Myocyte (in vitro differentiated cells): ENCODE measurements at regions not wholly inside any gene's neighbourhood (a gene's known extent, or its start where the extent isn't known, plus 50 kb on each side); places are given as distances from the start of the nearest gene placed in this dataset.
"Not testable (repeated sequence)": the region's sequence is repeated elsewhere in the genome, so short reads cannot be mapped to it uniquely, and the experiment has no call there.

ENCODE experiments used
- DNase-seq: peaks from one replicate; pipeline ENCODE4 v3.0.0-alpha.2; 2012; ENCODE audit warnings: low read depth

DNA sequence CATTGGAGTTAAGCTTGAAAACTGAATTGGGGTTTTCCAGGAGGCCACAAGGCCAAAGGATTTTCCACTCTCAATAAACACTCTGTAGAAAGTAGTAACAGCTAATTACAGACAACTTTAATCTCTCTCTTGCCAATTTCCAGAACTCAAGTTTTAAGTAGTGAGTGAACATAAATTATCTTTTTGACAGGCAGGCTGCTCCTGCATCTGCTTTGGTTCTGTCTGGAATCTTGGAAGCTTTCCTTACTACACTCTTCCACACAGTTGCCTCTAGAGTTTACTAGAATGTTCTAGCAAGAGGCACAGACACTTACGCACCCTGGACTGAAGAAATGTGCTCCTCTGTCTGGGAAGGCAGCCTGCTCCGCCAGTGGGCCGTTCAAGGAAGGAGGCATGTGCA lies 90.5 kb upstream of the WAC start:
- DNase-seq, result no peak

DNA sequence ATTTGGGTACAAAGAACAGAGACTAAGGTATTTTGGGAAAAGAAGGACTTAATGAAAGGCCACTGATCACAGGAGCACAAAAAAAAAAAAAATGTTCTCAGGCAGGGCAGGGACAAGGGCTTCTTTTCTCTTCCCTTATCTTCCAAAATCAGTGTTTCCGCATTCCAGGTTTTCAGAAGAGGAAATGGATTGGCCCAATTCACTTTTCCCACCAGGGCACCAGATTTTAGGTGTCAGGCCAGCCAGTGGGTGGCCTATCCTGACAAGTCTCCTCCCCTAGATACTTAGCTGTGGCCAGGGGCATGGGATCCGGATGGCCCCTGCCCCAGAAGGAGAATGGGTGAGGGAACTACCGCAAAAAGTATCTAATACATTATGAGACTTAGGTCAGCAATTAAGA lies 88.9 kb upstream of the WAC start:
- no peak for DNase-seq

DNA sequence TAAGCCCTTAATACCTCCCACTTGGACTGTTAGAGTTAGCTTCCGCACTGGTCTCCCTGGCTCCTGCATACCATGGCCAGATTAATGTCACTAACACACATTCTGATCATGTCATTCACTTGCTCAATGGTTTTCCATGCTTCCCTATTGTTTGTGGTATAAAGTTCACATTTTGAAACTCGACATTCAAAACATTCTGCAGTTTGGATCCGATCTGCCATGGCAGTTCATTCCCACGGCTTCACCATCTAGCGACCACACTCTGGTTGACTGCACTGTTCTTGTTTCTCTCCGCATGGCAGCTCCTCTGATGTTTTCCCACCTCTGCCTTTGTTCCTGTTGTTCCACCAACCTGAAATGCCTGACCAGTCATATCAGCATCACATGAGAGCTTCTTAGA lies 87.4 kb upstream of the WAC start:
- DNase-seq, result no peak

DNA sequence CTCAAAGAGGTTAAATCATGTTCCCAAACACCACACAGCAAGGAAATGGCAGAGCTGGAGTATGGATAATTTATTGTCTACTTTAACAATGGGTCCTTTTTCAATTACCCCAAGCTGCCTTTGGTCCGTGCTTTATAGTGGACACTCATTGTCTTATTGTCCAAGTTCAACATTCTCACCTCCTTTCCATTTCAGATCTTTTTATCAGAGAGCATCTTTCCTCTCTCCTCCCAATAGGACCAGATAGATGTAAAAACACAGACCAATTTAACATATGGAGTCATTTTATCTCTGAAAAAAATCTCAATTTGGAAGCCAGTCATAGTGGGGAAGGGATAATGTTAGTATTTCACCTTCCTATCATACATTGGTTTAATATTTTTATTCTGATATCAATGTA lies 83.5 kb upstream of the WAC start:
- no peak for DNase-seq

DNA sequence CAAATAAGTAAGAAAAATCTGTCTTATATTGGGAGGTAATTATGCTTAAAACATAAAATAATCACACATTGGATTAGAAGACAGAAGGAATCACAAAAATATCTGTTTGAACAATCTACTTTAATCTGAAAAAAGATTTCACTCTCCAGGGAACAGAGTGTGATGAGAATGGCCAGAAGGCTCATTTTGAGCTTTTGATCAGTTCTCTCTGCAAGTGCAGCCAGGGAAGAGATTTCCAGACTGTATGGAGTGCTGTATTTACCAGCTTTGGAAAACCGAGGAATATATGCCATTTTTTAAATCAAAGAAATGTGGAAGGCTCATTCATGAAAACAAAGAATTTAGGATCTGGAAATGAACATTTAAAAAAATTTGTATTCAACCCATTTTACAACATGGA lies 83.0 kb upstream of the WAC start:
- no peak for DNase-seq

DNA sequence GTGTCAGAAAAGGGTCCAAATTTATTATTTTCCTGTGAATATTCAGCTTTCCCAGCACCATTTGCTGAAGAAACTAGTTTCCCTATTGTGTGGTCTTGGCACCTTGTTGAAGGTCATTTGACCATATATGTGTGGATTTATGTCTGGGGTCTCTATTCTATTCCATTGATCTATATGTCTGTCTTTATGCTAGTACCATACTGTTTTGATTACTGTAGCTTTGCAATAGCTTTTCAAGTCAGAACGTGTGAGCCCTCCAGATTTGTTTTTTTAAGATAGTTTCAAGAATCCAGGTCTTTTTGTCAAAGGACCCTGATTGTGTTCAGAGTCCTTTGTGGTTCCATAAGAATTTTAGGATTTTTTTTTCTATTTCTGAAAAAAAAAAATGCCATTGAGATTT lies 79.0 kb upstream of the WAC start:
- no peak for DNase-seq

DNA sequence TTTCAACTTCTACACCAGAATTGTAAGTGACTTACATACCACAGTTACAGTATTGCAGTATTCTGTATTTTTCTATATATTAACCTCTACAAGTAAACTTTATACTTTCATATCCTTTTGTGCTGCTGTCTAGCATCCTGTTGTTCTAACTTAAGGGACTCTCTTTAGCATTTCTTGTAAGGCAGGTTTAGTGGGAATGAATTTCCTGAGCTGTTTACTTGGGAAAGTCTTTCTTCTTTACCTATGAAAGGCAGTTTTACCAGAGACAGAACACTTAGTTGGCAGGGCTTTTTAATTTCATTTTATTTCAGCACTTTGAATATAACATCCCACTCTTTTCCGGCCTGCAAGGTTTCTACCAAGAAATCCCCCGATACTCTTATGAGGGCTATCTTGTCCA lies 75.8 kb upstream of the WAC start:
- no peak for DNase-seq

DNA sequence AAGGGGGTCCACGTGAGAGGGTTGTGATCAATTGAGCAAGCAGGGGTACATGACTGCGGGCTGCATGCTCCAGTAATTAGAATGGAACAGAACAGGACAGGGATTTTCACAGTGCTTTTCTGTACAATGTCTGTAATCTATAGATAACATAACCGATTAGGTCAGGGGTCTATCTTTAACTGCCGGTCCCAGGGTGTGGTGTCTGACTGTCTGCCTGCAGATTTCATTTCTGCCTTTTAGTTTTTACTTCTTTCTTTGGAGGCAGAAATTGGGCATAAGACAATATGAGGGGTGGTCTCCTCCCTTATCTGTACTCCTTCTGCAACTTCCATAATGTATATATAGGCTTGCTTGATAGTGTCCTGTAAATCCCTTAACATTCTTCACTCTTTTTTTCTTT lies 75.0 kb upstream of the WAC start:
- DNase-seq, result not testable (repeated sequence)

DNA sequence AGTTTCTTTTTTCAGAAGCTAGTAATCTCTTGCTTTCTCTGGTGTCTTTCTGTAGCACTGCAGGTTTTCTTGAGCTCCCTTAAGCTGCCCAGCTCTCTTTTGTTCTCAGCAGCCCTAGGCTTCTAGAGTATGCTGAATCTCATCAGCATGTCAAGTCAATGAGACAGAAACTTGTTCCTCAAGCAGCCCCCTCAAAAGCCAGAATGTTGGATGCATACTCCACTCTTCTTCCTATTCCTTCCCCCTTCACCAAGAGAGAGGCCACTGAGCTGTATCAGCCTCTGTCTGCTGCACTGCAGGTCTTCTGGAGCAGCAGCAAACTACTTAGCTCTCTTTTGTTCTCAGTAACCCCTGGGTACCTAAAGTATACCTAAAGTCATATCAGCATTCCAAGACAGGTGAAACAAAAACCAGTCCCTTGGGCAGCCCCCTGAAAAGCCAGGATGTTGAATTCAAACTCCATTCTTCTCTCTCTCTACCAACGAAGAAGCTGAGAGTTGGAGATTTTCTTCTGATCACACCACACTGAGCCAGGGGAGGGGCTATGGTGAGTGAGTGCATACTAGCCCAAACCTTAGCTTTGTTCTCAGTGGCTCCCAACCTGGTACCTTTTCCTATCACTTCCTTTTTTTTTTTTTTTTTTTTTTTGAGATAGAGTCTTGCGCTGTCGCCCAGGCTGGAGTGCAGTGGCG lies 73.3 kb upstream of the WAC start:
- DNase-seq, result no peak

DNA sequence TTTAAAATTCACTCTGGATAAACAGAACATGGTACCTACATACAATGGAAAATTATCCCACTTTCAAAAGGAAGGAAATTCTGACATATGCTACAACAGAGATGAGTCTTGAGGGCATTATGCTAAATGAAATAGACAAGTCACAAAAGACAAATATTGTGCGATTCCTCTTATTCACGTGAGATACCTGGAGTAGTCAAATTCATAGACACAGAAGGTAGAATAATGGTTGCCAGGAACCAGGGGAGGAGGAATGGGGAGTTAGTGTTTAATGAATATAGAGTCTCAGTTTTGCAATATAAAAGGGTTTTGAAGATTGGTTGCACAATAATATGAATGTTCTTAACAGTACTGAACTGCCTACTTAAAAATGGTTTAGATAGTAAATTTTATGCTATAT lies 69.8 kb upstream of the WAC start:
- DNase-seq, result no peak

DNA sequence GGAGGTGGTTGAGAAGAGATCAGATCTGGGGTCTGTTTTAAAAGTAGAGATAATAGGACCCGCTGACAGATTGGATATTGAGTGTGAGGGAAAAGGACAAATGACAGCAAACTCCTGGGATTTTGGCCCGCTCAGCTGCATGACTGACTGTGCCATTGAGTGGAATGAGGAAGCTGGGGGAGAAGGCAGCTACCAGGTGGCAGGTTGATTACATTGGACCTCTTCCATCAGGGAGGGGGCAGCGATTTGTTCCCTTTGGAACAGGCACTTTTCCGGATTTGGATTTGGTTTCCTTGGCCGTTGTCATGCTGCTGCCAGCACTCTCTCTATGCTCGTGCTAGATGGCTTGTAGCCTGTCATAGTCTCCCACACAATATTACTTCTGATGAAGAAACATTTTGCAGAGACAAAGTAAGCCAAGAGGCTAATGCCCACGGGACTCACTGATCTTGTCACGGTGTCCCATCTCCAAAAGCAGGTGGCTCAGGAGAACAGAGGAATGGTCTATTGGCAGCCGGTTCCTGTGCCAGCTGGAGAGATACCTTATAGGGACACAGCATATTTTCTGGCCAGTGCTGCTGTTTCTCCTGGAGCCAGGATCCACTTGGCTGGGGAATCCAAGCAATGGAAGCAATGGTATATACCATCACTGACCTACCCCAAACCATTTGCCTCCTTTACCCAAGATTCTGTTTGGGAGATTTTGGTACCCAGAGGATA lies 69.1 kb upstream of the WAC start:
- no peak for DNase-seq

DNA sequence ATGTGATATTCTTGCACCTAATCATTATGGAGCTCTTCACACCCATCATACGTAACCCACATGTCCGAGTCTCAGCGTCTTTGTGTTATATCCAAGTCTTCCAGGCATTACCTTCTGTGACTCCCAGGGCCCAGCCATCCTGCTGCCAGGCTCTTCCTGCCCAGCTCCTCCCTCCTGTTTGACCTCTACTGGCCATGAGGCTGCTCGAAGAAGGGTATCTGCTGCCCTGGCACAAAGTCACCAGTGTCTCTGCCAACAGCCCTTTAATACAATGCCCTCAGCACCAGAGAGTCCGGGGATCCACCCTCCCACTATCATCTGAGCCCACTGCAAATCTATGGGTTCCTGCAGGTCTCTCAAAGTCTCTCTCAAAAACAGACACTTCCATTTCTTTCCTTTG lies 65.3 kb upstream of the WAC start:
- no peak for DNase-seq

DNA sequence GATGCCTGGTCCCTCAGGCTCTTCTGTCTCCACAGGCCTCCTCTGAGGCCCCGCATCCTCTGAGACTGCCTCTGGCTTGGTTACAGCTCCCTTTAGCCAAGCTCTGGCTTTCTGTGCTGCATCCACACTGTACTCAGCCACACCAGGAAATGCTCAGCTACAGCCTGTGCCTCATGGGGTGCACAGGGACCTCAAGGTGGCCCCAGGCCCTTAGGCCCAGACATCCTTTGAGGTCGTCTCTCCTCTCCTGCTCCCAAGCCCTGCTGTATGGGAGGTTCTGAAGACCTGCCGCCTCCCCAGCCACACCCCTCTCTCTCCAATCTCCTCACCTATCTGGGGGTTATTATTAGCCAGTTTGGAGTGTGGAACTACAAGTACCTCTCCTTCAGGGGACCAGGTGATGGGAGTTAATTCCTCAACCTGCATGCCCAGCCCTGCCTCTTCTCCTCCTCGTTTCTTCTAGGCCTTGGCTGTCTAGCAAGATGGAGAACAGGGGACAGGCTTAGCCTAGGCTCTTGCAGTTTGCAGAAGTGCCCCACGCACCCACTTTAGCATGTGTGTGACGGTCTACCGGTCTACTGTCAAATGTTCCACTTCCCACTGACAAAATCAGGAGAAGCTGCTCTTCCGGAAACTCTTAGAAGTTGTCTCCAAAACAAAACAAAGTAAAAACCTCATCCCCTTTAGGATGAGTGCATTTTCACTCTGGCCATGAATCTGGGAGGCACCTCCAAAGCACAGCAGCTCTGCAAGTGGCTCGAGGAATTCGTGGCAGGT lies 64.0 kb upstream of the WAC start:
- DNase-seq, result no peak

DNA sequence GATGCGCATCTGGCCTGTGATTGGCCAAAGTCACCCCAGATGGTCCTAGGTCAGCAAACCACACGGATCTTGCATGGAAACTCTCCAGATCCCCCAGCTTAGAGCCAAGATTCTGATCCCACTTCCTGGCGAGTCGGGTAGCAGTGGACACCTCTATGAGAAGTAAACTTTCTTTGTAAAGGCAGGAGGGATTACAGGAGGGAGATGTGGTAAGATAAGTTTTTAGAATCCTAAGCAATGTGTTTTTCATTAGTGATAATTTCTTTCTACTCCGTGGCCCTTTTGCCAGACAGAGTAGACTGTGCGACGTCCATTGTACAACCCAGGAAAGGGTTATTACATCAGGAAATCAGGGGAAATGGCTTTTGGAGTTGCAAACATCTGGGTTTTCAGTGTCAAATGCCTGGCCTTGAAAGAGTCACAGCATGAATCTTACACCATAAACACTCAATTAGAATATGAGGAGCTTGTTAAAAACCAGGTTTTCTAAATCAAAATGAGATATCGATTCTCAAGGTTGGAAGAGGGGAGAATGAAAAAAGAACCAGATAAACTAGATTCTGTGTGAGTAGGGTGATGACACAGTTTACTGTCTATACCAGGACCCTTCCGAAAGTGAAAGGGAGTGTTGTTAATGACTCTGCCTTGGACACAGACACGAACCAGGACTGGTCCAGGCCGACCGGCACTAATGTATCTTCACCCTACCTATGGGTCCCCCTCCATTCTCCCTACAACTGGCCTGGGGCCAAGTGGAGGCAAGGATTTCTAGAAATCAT lies 61.9 kb upstream of the WAC start:
- no peak for DNase-seq

DNA sequence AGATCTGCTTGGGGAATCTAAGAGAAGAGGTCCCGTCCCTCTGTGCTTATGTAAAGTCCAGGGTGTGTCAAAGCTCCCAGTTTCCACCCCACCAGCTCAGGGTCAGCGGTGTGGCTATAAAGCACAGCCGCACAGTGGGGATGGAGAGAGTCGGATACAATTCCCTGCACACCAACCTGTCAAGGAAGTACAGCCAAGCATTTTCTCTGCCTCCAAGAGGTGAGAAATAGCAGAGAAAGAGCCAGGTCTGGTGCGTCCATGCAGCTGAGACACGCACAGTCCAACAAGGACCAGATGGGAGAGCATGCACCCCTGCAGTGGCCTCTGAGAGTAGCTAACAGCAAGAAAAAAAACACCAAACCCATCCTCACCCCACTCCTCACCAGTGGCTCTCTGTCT lies 61.3 kb upstream of the WAC start:
- no peak for DNase-seq

DNA sequence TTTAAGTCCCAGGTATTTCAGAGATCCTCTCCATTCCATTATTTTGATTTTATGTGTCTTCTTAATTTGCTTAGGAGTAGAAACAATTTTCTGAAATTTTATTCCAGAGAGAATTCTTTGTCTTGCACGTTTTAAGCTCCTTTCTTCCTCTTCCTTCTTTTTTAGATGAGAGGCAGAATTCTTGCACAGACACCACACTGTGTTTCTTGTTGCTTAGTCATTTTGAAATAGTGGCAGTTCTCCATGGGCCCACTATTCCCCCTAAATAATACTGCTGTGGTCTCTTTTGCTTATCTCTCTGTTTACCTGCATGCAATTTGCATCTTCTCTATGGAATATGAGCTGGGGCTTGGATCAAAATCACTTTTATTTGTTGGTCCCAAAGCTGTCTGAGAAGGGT lies 54.3 kb upstream of the WAC start:
- no peak for DNase-seq

DNA sequence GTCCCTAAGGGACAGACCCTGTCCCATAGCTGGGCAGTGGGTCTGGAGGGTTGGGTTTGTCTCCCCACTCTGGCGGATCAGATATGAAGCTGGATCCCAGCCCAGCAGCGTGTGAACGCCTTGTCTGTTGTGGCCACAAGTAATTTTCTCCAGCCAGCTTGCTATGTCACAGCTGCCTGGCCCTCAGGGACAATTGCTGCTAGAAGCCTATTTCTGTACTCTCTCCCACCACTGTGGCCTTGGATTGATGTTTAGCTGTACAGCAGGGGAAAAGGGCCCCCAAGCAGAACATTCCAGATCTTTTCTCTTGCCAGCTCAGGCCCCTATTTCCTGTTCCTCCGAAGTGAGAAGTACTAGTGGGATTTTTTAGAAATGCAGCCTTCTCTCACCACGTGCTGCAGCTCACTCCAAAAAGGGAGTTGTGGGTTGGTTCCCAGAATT lies 53.5 kb upstream of the WAC start:
- DNase-seq, result peak; percentile 82

DNA sequence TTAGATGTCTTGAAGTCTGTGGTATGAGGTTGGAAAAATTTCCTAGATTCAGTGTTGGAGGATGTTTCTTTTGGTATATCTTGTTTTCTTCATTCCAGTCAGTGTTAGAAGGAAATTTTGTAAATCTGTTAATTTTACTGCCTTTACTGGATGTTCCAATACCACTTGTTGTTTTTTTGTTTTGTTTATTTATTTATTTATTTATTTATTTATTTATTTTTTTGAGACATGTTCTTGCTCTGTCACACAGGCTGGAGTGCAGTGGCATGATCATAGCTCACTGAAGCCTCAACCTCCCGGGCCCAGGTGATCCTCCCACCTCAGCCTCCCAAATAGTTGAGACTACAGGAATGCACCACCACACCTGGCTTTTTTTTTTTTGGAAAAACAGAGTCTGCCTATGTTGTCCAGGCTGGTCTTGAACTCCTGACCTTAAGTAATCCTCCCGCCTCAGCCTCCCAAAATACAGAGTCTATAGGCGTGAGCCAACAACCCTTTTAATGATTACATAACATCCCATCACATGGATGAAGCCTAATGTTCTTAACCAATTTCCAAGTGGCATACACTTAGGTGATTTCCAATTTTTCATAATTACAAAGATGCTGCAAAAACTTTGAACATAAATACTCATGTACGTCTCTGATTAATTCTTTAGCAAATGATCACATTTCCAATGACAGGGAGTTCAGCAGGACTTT lies 52.8 kb upstream of the WAC start:
- no peak for DNase-seq

DNA sequence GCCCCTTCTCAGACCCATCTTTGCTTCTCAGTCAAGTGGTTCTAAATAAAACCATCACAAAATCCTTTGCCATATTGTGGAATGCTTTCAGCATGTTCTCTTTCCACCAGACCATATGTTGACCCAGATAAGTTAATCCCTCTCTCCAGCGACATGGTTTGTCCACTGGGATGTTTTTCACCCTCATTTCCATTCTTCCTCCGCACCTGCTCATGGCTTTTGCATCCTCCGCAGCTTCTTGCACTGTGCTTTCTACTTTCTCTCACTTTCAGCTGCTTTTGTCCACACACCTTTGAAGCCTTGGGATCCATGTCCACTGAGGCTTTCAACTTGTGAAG lies 52.3 kb upstream of the WAC start:
- DNase-seq, result no peak

DNA sequence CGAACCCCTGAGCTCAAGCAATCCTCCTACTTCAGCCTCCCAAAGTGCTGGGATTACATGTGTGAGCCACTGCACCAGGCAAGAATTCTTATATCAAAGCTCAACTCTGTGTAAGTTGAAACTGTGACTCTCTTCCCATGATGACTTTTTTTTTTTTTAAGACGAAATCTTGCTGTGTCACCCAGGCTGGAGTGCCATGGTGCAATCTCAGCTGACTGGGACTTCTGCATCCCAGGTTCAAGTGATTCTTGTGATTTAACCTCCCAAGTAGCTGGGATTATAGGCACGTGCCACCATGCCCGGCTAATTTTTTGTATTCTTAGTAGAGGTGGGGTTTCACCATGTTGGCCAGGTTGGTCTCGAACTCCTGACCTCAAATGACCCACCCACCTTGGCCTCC lies 51.6 kb upstream of the WAC start:
- not testable (repeated sequence) for DNase-seq

DNA sequence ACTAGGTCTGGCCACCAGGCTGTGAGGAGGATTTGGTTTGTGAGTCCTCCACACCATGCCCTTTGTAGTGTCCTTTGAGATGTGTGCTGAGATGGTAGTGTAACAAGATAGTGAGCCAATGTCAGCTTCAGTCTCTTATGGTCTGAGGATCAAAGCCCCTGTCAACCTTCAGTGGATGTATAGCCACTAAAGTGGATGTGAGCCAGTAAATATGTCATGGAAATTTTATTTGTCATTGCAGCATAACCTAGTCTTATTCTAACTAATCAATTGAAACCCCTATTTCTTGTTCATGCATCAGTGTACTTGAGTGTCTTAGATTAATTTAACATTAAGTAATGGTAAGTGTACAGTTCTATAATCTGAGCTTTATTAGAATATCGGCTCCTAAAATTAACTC lies 51.0 kb upstream of the WAC start:
- no peak for DNase-seq
